ENCODE measurements at regions not wholly inside any gene's neighbourhood (a gene's known extent, or its start where the extent isn't known, plus 50 kb on each side); places are given as distances from the start of the nearest gene placed in this dataset.
A peak's percentile ranks its signal among the peaks of the same experiment; 100 is the strongest.

DNA sequence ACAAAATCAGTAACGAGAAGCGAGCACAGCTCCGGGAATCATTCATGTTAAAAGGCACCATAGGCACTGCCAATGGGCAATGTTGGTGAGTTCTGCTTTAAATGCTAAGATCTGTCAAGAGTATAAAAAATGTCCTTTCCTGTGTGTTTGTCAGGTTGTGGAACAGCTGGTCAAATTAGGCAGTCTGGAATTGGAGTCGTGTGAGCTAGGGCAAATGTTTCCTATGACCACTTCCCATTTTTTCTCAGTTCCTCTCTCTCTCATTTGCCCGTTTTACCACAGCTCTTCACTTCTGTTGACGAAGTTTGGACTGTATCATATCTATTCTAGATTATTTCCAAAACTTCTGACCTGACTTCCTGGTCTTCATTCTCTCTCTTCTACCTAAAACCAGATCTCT is 60.8 kb upstream of the GOLIM4 start:
- DNase-seq (ENCODE audit: insufficient read length): no peak
- peak; percentile 51 for FAIRE-seq
- TF ChIP-seq TAF1 (IDR thresholded peaks at IDR 0.05; ENCODE audit: borderline replicate concordance, low read depth, low read length): no peak
- TF ChIP-seq POLR2A (IDR thresholded peaks at IDR 0.05; ENCODE audit: low read depth, low read length): no peak
- no peak for TF ChIP-seq POLR2AphosphoS5 (IDR thresholded peaks at IDR 0.05; ENCODE audit: low read depth, low read length)

DNA sequence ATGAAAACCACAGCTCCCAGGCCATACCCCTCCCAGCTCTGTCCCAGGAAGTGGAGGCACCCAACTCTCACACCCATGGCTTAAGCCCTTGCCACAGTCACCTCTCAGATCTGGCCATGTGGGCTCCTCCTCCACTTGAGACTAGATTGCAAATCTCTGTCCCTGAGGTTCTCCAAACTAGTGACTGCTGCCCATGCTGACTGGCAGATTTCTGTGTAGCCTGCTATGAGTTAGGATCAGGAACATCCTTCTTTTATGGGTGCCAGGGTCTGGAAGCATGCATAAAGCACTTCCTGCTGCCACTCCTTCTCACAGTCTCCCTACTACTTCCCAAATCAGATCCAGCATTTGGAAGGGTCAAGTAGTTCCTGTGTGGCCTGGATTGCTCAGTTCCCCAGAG is 59.6 kb upstream of the GOLIM4 start:
- FAIRE-seq (no peak), DNase-seq (ENCODE audit: insufficient read length) (no peak)
- no peak for TF ChIP-seq POLR2AphosphoS5 (IDR thresholded peaks at IDR 0.05; ENCODE audit: low read depth, low read length)
- no peak for TF ChIP-seq TAF1 (IDR thresholded peaks at IDR 0.05; ENCODE audit: borderline replicate concordance, low read depth, low read length)
- TF ChIP-seq POLR2A (IDR thresholded peaks at IDR 0.05; ENCODE audit: low read depth, low read length): no peak

DNA sequence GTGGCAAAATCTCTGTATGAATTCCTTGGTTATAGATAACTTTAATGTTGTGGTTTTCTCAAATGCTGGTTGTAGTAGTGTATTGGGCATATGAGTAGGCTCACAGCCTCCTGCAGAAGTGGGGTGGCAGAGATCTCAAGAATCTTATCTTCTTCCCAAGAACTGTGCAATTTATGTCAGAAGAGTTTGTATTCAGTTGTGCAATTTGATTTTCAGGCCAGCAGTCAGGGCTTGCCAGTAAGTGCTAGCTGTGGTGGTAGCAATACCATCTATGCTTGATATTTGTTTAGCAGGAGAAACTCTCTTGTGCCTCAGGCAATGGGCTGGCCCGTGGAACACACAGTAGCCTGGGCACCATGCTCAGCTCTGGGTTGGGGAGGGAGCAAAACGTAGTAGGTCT is 58.4 kb upstream of the GOLIM4 start:
- TF ChIP-seq POLR2AphosphoS5 (IDR thresholded peaks at IDR 0.05; ENCODE audit: low read depth, low read length): no peak
- TF ChIP-seq POLR2A (IDR thresholded peaks at IDR 0.05; ENCODE audit: low read depth, low read length): no peak
- TF ChIP-seq TAF1 (IDR thresholded peaks at IDR 0.05; ENCODE audit: borderline replicate concordance, low read depth, low read length): no peak
- FAIRE-seq (no peak), DNase-seq (ENCODE audit: insufficient read length) (no peak)

DNA sequence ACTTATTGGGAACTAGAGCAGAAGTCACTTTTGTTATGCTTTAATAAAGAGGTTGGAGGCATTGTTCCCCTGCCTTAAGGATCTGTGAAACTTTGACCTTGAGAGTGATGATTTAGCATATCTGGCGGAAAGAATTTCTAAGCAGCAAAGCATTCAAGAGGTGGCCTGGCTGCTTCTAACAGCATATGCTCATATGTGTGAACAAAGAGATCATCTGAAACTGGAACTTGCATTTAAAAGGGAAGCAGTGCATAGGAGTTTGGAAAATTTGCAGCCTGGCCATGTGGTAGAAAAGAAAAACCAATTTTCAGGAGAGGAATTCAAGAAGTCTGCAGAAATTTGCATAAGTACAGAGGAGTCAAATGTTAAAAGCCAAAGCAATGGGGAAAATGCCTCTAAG is 56.4 kb upstream of the GOLIM4 start:
- TF ChIP-seq TAF1 (IDR thresholded peaks at IDR 0.05; ENCODE audit: borderline replicate concordance, low read depth, low read length) (no peak), POLR2AphosphoS5 (IDR thresholded peaks at IDR 0.05; ENCODE audit: low read depth, low read length) (no peak)
- no peak for DNase-seq (ENCODE audit: insufficient read length)
- FAIRE-seq: no peak
